Spleen (tissue), 7 donors: ENCODE measurements at regions not wholly inside any gene's neighbourhood (a gene's known extent, or its start where the extent isn't known, plus 50 kb on each side); places are given as distances from the start of the nearest gene placed in this dataset.

Experiments
- CTCF ChIP-seq, 11 experiments: fragments of 200-600 bp in 7 of 11; fragments of 450-650 bp in 4 of 11; sonication (generic) in 4 of 11; IDR thresholded peaks in 8 of 11; conservative IDR thresholded peaks in 3 of 11; 1 replicate in 7 of 11; 2 replicates in 4 of 11; pipeline versions ENCODE4 v1.4.0 to v1.8.0; 2016 to 2021; ENCODE audit warnings: antibody characterized with exemption in 11 of 11, inconsistent platforms in 4 of 11, mild to moderate bottlenecking in 1 of 11
- POLR2A ChIP-seq, 3 donors: fragments of 450-650 bp; IDR thresholded peaks; one replicate each; pipeline ENCODE4 v1.5.1; 2017; ENCODE audit warnings: antibody characterized with exemption in 3 of 3, mild to moderate bottlenecking in 1 of 3
- donor health status: DM: no; HTN: no; CAD: no; lungs with moderate emphysema.
- donor health status: DM: no; HTN: no; CAD: no.
- donor health status: DM: no; HTN: no; CAD: no.

GRCh38 chr2:129678751-129679150 is 300.7 kb upstream of the RAB6C start:
- TF ChIP-seq CTCF (IDR thresholded peaks at IDR 0.05 in 8 of 11, conservative IDR thresholded peaks at IDR 0.05 in 3 of 11) (no peak), POLR2A (IDR thresholded peaks at IDR 0.05) (no peak)
